GM23338 (cell line): ENCODE measurements at regions not wholly inside any gene's neighbourhood (a gene's known extent, or its start where the extent isn't known, plus 50 kb on each side); places are given as distances from the start of the nearest gene placed in this dataset.

Experiments
- ATAC-seq: fragments of 200-7000 bp; cut with Tn5 transposase; 3 replicates; pipeline ENCODE4 v1.9.1; 2020
- DNase-seq: peaks from one replicate; pipeline ENCODE4 v3.0.0-alpha.2; 2015; ENCODE audit warnings: low spot score
- H2AFZ ChIP-seq: fragments of 200-600 bp; sonication (generic); 2 replicates; pipeline ENCODE4 v1.8.0; 2016; ENCODE audit warnings: antibody characterized with exemption, mild to moderate bottlenecking, moderate library complexity
- H3F3A ChIP-seq: fragments of 200-600 bp; sonication (generic); replicated peaks from 2 replicates; pipeline ENCODE4 v1.8.0; 2017; ENCODE audit warnings: antibody characterized with exemption, mixed run types, low read depth
- H3K27ac ChIP-seq: fragments of 200-600 bp; sonication (generic); 2 replicates; pipeline ENCODE4 v1.6.1; 2016; ENCODE audit warnings: low read depth
- H3K27me3 ChIP-seq: fragments of 200-600 bp; sonication (generic); 2 replicates; pipeline ENCODE4 v1.8.0; 2016; ENCODE audit warnings: mild to moderate bottlenecking, mixed run types, moderate library complexity; ENCODE audit not compliant: insufficient read depth
- H3K36me3 ChIP-seq: fragments of 200-600 bp; sonication (generic); 2 replicates; pipeline ENCODE4 v1.8.0; 2016; ENCODE audit warnings: mild to moderate bottlenecking; ENCODE audit not compliant: insufficient read depth
- H3K4me1 ChIP-seq: fragments of 200-600 bp; sonication (generic); 2 replicates; pipeline ENCODE4 v1.8.0; 2016; ENCODE audit warnings: mild to moderate bottlenecking, moderate library complexity; ENCODE audit not compliant: insufficient read depth
- H3K4me2 ChIP-seq: fragments of 200-600 bp; sonication (generic); 2 replicates; pipeline ENCODE4 v1.7.1; 2017; ENCODE audit warnings: mixed run types
- H3K4me3 ChIP-seq: fragments of 200-600 bp; sonication (generic); 2 replicates; pipeline ENCODE4 v1.6.1; 2016; ENCODE audit warnings: mixed run types
- H3K79me2 ChIP-seq: fragments of 200-600 bp; sonication (generic); replicated peaks from 2 replicates; pipeline ENCODE4 v1.8.0; 2017; ENCODE audit warnings: mild to moderate bottlenecking; ENCODE audit not compliant: insufficient read depth
- H3K9me2 ChIP-seq: fragments of 200-600 bp; sonication (generic); 2 replicates; pipeline ENCODE4 v1.8.0; 2017; ENCODE audit not compliant: insufficient read depth
- H4K20me1 ChIP-seq: fragments of 200-600 bp; sonication (generic); replicated peaks from 2 replicates; pipeline ENCODE4 v1.8.0; 2017; ENCODE audit warnings: mild to moderate bottlenecking; ENCODE audit not compliant: insufficient read depth
- H3K27ac Mint-ChIP-seq: 2 replicates; pipeline ENCODE4 v1.8.0; 2020; ENCODE audit warnings: inconsistent platforms, mild to moderate bottlenecking, moderate library complexity, mixed read lengths
- H3K27me3 Mint-ChIP-seq: 3 replicates; pipeline ENCODE4 v1.8.0; 2022; ENCODE audit warnings: low read depth, mild to moderate bottlenecking, moderate library complexity, mixed read lengths, inconsistent platforms; ENCODE audit not compliant: insufficient read depth, poor library complexity
- H3K36me3 Mint-ChIP-seq: 3 replicates; pipeline ENCODE4 v1.8.0; 2021; ENCODE audit warnings: low read depth, mild to moderate bottlenecking, inconsistent platforms, moderate library complexity, mixed read lengths
- H3K4me1 Mint-ChIP-seq: 3 replicates; pipeline ENCODE4 v1.8.0; 2020; ENCODE audit warnings: mild to moderate bottlenecking, inconsistent platforms, mixed read lengths
- H3K4me3 Mint-ChIP-seq: 3 replicates; pipeline ENCODE4 v1.8.0; 2021; ENCODE audit warnings: moderate library complexity, mild to moderate bottlenecking, inconsistent platforms, mixed read lengths
- H3K9me3 Mint-ChIP-seq: 3 replicates; pipeline ENCODE4 v1.8.0; 2020; ENCODE audit warnings: moderate library complexity, mild to moderate bottlenecking, inconsistent platforms, mixed read lengths
- EZH2phosphoT487 ChIP-seq: fragments of 200-600 bp; sonication (generic); IDR thresholded peaks from one replicate; pipeline ENCODE4 v1.8.1; 2018; ENCODE audit warnings: antibody characterized with exemption; ENCODE audit not compliant: unreplicated experiment
- JUNB ChIP-seq: IDR thresholded peaks from one replicate; pipeline ENCODE4 v1.6.1; 2016; ENCODE audit warnings: antibody characterized with exemption; ENCODE audit not compliant: unreplicated experiment
- POLR2AphosphoS5 ChIP-seq: IDR thresholded peaks from 2 replicates; pipeline ENCODE4 v1.6.1; 2016; ENCODE audit warnings: antibody characterized with exemption, low read depth
- ZNF114 ChIP-seq: fragments of 250-450 bp; sonication (Bioruptor Pico); IDR thresholded peaks from 2 replicates; pipeline ENCODE4 v1.5.0; 2020; ENCODE audit warnings: mild to moderate bottlenecking, moderate library complexity
- ZNF331 ChIP-seq: fragments of 250-450 bp; sonication (Bioruptor Pico); IDR thresholded peaks from 2 replicates; pipeline ENCODE4 v1.5.0; 2020; ENCODE audit warnings: low read depth, mild to moderate bottlenecking, moderate library complexity
- ZNF462 ChIP-seq: fragments of 250-450 bp; sonication (Bioruptor Pico); IDR thresholded peaks from 2 replicates; pipeline ENCODE4 v1.5.0; 2020; ENCODE audit warnings: mild to moderate bottlenecking, moderate library complexity
- TF ChIP-seq, protein P1 (sequence below): IDR thresholded peaks from one replicate; pipeline ENCODE4 v1.6.1; 2018; ENCODE audit warnings: antibody characterized with exemption; ENCODE audit not compliant: unreplicated experiment

DNA sequence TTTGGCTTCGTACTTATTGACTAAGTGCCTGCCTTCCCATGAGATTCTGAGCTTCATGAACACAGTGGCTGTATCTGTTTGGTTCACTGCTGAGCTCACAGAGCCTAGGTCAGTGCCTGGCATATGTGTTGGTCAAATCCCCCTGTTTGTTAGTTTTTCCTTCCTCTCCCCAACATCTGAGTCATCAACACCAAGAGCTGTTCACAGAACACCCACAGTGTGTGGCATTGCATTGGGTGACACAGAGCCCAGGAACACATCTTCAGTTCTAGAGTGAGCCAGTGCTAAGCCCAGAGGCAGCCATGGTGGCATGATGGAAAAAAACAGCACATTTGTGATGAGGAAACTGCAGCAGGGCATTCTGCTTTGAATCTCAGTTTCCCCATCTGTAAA is 294.6 kb downstream of the SEC61B start (continued):
- TF ChIP-seq ZNF462, result no peak

DNA sequence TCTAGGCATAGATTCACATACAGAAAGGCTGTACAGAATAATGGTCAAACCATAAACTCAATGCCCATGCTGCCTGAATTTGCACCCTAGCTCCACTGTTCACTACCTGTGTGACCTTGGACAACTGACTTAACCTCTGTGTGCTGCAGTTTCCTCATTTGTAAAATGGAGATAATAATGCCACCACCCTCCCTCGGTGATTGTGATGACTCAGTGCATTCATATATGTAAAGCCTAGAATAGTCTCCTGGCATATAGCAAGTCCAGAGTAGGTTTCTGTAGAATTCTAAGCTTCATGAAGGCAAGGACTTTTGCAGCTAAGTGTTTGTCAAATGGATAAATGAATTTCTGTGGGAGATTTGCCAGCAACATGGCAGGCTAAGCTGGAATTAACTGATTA is 297.8 kb upstream of the NR4A3 start:
- no peaks in the 10 kb centered on the region for H3K4me1 Mint-ChIP-seq
- H3K4me3 Mint-ChIP-seq, result no peak overlapping the region
- no peaks in the 10 kb centered on the region for H3K27me3 ChIP-seq
- no peak for ATAC-seq
- no peaks in the 10 kb centered on the region for H3F3A ChIP-seq
- H3K36me3 Mint-ChIP-seq, result no peaks in the 10 kb centered on the region
- H3K27ac ChIP-seq, result no peak overlapping the region
- peaks cover 1% of the 10 kb centered on the region for H3K27me3 Mint-ChIP-seq
- no peak for DNase-seq
- H3K36me3 ChIP-seq, result no peaks in the 10 kb centered on the region
- H3K4me1 ChIP-seq, result no peaks in the 10 kb centered on the region
- H4K20me1 ChIP-seq, result no peaks in the 10 kb centered on the region
- H3K27ac Mint-ChIP-seq, result no peak overlapping the region
- H3K4me2 ChIP-seq, result no peak overlapping the region
- no peak overlapping the region for H3K4me3 ChIP-seq
- no peaks in the 10 kb centered on the region; the same call in 2 of the 3 replicates for H3K9me3 Mint-ChIP-seq
- H3K79me2 ChIP-seq, result no peaks in the 10 kb centered on the region
- no peak overlapping the region for H2AFZ ChIP-seq
- no peaks in the 10 kb centered on the region; the same call in 1 of the 2 replicates for H3K9me2 ChIP-seq
- TF ChIP-seq ZNF114 (CRISPR knock-in tag) (no peak), POLR2AphosphoS5 (no peak), ZNF331 (CRISPR knock-in tag) (no peak), ZNF462 (no peak), JUNB (no peak), EZH2phosphoT487 (no peak)
- TF ChIP-seq, protein P1, sequence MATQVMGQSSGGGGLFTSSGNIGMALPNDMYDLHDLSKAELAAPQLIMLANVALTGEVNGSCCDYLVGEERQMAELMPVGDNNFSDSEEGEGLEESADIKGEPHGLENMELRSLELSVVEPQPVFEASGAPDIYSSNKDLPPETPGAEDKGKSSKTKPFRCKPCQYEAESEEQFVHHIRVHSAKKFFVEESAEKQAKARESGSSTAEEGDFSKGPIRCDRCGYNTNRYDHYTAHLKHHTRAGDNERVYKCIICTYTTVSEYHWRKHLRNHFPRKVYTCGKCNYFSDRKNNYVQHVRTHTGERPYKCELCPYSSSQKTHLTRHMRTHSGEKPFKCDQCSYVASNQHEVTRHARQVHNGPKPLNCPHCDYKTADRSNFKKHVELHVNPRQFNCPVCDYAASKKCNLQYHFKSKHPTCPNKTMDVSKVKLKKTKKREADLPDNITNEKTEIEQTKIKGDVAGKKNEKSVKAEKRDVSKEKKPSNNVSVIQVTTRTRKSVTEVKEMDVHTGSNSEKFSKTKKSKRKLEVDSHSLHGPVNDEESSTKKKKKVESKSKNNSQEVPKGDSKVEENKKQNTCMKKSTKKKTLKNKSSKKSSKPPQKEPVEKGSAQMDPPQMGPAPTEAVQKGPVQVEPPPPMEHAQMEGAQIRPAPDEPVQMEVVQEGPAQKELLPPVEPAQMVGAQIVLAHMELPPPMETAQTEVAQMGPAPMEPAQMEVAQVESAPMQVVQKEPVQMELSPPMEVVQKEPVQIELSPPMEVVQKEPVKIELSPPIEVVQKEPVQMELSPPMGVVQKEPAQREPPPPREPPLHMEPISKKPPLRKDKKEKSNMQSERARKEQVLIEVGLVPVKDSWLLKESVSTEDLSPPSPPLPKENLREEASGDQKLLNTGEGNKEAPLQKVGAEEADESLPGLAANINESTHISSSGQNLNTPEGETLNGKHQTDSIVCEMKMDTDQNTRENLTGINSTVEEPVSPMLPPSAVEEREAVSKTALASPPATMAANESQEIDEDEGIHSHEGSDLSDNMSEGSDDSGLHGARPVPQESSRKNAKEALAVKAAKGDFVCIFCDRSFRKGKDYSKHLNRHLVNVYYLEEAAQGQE, result no peak
